ENCODE measurements at regions not wholly inside any gene's neighbourhood (a gene's known extent, or its start where the extent isn't known, plus 50 kb on each side); places are given as distances from the start of the nearest gene placed in this dataset.

DNA sequence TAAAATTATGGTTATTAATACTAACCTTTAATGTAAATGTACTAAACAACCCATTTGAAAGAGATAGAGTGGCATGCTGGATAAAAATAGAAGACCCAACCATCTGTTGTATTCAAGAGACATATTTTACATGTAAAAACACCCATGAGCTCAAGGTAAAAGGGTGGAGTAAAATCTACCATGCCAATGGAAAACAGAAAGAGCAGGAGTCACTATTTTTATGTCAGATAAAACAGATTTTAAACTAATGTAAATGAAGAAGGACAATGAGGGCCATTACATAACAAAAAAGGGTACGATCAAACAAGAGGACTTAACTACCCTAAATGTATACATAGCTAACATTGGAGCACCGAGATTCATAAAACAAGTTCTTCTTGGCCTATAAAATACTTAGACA, 66.3 kb downstream of the ITM2A start:
- DNase-seq (ENCODE audit: low read depth), result no peak

- no peak for DNase-seq (ENCODE audit: low read depth)
These were observed 76.5 kb downstream of the ITM2A start for GRCh38 chrX:79290596-79290995.

DNA sequence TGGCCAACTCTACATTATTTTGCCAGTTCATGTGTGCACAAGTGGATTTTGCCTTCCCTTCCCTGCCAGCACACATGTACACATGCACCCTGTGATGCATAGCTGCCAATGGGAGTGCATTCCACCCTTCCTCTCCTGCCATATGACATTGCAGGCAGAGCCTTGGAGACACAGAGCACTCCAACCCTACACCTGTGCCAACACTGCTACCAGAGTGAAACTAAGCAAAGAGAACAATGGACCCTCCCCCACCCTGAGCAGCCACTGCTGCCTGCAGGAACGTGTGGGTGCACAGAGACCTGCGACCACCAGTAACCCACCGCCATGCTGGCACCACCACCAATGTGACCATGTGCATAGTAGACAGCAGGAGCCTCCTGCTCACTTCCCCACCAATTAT, 78.4 kb downstream of the ITM2A start:
- DNase-seq (ENCODE audit: low read depth), result no peak

DNA sequence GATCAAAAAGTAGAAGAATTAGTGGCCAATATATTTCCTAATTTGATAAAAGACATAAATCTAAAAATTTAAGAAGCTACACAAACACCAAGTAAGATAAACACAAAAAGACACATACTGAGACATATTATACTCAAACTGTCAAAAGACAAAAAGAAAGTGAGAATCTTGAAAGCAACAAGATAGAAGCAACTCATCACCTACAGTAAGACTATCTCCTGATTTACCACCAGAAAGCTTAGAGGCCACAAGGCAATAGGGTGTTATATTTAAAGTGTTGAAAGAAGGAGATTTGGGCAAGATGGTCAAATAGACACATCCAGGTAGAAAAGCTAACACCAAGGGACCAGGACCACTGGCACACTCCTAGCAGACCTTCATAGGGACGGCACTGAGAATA, 79.4 kb downstream of the ITM2A start:
- no peak for DNase-seq (ENCODE audit: low read depth)

GRCh38 chrX:79281775-79282174, 85.4 kb downstream of the ITM2A start:
- no peak for DNase-seq (ENCODE audit: low read depth)

- DNase-seq (ENCODE audit: low read depth), result peak; percentile 45
These were observed 96.7 kb downstream of the ITM2A start for GRCh38 chrX:79270401-79270800.

GRCh38 chrX:79268788-79269187, 98.3 kb downstream of the ITM2A start:
- DNase-seq (ENCODE audit: low read depth), result no peak

GRCh38 chrX:79266702-79267101, 100.4 kb downstream of the ITM2A start:
- DNase-seq (ENCODE audit: low read depth), result no peak

DNA sequence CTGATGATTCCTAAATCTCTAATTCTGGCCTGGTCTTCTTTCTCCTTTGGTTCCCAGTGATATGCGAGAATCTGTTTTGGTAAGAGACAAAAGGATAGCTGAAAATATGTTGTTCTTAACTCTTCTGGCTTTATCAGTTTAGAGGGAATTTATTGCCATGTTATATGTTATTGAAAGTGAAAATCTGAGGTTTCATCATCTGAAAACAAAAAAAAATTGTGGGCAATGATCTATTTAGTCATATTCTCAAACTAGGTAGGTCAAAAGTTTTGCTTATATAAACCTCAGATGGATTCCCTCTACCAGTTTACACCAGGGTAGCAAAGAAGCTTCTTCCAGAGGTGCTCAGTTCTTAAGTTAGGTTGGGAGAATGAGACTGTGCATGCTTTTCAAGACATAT, 103.6 kb downstream of the ITM2A start:
- no peak for DNase-seq (ENCODE audit: low read depth)

- peak; percentile 8 for DNase-seq (ENCODE audit: low read depth)
These were observed 108.0 kb downstream of the ITM2A start for GRCh38 chrX:79259073-79259689.

GRCh38 chrX:79243691-79244090, 99.2 kb downstream of the GPR174 start:
- DNase-seq (ENCODE audit: low read depth), result no peak

GRCh38 chrX:79235899-79236298, 91.4 kb downstream of the GPR174 start:
- DNase-seq (ENCODE audit: low read depth), result no peak

GRCh38 chrX:79231662-79232061, 87.2 kb downstream of the GPR174 start:
- DNase-seq (ENCODE audit: low read depth), result no peak

Data from fibroblast of the conjunctiva (primary cell).